D341Med (cell line): ENCODE measurements at regions not wholly inside any gene's neighbourhood (a gene's known extent, or its start where the extent isn't known, plus 50 kb on each side); places are given as distances from the start of the nearest gene placed in this dataset.

Source experiments
- DNase-seq: peaks from one replicate; pipeline ENCODE4 v3.0.0; 2012; ENCODE audit warnings: low spot score

GRCh38 chr3:1552831-1553230 is 460.0 kb downstream of the CNTN6 start:
- DNase-seq, result no peak

DNA sequence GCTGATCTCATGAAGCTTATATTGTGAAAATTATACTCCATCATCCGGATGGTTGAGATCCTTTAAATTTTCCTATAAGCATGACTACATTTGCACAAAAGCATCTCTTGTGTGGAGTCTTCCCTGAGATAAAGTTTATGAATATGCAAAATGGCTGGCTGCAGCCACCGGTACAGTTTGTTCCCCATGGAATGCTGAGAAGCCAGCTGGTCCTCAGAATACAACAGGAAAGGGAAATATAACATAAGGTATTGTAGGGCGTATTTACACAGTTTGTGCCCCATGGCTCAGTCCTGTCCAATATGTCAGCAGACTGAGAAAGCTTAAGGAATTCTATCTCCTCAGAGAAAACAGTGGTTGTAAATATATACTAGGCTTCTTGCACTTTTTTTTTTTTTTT is 468.6 kb downstream of the CNTN6 start:
- DNase-seq, result no peak

DNA sequence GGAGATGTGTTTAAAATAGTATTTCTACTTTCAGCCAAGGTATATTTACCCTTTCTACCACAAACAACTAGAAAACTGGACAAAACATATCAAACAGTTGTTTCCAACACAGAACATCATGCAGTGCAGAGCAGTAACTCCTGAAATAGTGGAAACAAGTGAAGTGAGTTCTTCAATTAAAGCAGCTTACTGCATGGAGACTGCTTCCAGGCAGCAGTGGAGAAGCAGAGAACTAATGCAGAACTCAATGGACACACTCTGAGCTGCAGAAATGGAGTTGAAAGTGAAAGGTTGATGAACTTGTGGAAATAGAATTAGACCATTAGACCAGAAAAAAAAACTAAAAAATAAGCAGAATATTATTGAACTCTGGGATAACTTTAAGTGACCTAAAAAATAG is 478.9 kb downstream of the CNTN6 start:
- no peak for DNase-seq

GRCh38 chr3:1576047-1576446 is 483.2 kb downstream of the CNTN6 start:
- DNase-seq, result no peak

DNA sequence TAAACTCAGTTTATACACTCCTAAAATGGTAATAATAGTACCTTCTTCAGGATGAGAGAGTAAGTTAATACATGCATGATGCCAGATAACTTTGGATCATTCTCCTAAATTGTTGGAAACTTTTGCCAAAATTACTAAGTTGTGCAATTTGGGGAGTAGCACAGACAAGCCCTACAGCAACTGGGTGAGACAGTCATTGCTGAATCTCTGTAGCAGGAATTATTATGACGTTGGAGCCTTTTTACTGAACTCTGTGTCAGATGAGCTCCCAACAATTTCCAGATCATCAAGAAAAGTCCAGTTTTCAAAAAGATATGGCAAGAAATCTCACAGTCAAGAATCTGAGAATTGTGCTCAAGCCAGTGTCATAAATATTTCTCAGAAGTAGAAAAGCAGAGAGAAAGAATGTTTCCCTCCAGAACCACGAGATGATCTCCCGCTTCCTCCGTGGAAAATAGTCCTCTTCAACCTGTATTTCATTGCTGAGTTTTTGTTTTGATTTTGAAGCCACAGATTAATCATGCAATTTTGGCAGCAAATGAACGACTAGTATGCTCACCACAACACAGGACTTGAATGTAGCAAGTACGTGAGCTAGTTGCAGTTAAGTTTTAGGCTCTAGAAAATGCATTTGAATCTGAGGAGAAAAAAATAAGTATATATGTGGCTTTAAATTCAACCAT is 485.4 kb downstream of the CNTN6 start:
- DNase-seq, result no peak

DNA sequence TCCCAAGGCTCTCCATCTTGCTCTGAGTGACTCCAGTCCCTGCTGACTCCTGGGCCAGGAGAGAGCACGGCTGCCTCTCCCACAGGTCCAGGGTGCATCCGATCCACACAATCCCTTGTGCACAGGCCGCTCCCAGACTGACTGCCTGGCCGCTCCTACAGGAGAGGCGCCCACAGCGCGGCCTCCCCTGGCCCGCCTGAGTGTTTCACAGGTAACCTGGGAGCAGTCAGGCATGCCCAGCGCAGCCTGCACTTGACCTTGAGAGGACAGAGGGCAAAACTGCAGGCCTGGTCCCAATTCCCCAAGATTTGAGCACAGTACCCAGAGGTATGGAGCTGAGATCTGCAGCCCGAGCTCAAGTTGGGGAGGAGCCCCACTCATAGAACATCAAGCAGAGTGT is 490.2 kb downstream of the CNTN6 start:
- no peak for DNase-seq

DNA sequence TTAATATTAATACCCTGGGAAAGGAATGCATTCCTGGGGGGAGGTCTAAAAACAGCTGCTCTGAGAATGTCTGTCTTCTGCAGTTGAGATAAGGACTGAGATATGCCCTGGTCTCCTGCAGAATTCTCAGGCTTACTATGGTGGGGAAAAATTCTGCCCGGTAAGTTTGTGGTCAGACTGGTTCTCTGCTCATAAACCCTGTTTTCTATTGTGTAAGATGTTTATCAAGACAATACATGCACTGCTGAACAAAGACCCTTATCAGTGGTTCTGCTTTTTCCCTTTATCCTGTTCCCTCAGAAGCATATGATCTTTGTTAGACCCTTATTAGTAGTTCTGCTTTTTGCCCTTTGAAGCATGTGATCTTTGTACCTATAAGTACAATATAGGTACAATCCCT is 494.6 kb downstream of the CNTN6 start:
- DNase-seq, result no peak

DNA sequence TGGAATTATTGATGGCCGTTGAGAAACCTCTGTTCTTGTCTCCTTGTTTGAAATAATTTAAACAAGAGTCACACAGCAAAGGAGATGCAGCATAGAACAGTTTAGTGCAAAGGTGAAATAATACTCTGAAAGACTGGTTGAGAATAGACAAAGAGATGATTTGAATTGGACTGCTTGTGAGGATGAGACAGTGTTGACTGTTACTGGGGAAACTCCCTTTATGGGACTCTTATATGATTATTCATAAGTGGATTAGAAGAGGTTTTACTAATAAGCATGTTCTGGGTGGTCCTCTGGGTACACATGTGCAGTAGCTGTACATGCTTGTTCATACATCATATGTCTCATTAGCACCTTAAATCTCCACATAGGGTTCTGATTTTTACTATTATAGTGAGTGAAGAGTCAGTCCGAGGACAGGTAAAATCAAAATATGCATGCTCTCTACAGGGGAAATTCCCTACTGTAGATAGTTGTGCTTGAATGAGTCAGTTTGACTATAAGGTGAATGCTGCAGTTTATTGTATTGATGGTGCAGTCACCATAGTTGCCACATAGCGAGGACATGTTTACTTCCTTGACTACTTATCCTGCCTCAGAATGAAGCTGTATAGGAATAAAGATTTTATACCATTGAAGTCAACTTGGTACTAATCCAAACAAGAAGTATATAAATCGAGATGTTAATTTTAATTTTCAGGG is 498.7 kb downstream of the CNTN6 start:
- no peak for DNase-seq

GRCh38 chr3:1594940-1595339 is 502.1 kb downstream of the CNTN6 start:
- no peak for DNase-seq

DNA sequence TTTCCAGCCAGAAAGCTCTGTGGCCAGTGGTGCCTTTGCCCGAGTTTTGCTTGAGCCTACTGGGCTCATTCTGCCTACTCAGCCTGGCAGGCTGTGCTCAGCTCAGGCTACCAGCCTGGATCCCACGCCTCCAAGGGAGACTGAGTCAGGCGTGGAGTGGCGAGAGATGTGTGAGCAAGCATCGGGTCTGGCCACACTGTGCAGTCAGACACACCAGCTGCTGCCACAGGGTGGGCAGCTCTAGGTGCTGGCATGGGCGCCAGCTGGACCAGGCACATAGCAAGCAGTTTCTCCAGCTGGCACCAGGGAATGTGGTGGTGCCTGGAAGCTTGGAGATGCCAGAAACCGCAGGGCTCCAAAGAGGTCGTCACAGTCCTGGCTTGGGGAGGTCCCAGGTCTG is 498.5 kb upstream of the CNTN4 start:
- no peak for DNase-seq

DNA sequence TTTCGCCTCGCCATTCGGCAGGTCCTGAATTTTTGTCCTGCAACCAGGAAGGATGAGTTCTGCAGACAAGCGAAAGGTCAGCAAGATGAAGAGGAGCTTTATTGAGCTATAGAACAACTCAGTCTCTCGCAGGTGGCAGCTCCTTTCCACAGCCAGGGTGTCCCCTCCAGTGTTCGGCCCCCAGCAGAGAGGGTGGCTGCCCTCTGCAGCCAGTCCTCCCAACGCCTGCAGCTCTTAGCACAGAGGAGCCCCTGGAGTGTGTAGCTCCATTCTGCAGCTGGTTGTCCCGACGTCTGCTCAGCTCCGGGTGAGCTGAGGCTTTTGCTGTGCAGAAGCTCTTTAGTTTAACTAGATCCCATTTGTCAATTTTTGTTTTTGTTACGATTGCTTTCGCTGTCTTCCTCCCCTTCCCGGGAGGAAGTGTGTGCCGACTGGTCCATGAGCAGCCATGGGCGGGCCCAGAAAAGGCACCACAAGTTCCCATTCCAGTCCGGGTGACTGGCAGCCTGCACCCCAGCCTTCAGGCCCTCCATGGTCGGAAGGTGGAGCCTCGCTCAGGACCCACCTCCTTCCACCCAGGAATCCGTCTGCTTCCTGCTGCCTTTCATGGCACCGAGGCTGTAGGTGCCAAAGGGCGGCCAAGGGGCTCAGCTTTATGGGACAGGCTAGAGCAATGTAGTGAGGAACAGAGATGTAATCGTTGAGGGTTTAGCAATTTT is 497.8 kb upstream of the CNTN4 start:
- DNase-seq, result no peak

DNA sequence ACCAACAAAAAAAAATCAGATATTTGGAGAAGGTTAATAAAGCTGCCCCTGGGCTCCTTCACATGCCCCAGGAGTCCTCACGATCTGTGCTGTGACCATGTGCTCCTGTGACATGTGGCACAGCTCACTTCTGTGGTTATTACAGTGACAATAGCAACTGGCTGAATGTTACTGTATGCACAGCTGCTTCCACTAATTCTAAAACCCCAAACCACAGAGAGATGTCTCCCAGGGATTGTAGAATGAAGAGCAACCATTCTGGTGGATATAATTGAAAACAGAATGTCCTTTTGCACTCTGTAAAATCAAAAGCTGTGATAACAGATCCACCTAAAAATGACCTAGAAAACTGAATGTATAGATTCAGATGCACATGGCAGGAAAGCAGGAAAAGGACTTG is 489.2 kb upstream of the CNTN4 start:
- DNase-seq, result no peak

- DNase-seq, result no peak
These were observed 486.8 kb upstream of the CNTN4 start for GRCh38 chr3:1611824-1612223.

DNA sequence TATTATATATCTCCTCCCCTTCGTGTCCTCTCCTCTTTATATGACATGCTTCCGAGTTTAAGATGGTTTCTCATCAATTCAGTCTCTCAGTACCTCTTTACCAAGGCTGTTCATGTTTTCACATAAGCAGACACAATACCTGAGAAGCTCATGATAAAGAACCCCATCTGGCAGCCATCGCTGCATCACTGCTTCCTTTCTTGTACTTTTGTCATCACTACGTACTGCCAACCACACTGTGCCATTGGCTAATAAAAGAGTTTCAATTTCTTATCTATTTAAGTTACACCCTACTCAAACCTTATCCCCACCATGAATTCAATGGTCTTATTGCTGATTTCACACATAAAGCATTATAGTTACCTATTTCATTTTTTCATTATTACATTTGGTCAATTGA is 484.7 kb upstream of the CNTN4 start:
- no peak for DNase-seq

GRCh38 chr3:1616744-1617143 is 481.9 kb upstream of the CNTN4 start:
- DNase-seq, result no peak

GRCh38 chr3:1623896-1624295 is 474.8 kb upstream of the CNTN4 start:
- DNase-seq, result no peak

GRCh38 chr3:1632128-1632527 is 466.5 kb upstream of the CNTN4 start:
- no peak for DNase-seq

DNA sequence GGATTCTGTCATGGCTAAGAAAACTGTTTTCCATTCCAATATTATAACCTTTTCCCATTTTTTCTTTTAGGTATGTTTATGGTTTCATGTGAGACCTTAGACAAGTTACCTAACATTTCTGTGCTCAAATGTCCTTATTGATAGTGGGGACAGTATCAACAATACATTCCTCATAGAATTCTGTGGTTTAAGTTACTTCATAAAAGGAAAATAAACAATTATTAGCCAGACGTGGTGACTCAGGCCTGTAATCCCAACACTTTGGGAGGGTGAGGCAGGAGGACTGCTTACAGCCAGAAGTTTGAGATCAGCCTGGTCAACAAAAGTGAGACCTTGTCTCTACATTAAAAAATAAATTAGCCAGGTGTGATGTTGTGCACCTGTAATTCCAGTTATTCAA is 436.8 kb upstream of the CNTN4 start:
- DNase-seq, result no peak

DNA sequence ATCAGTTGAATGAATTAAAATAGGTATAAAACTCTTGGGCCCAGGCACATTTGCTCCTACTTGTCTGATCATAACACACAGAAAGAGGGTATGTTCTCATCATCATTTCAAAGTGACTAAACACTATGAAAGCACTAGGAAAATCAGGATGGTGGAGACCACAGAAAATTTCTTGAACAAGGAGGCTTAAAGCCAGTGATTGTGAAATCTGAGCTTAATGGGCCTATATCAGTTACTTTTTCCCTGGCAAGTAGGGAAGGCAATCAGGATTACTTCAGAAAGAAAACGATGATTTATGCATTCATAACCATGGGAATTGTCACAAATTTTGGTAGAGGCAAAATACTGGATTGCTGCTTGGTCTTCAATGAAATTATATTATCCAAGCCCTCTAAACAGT is 434.4 kb upstream of the CNTN4 start:
- no peak for DNase-seq

- DNase-seq, result no peak
These were observed 431.8 kb upstream of the CNTN4 start for GRCh38 chr3:1666865-1667264.

- no peak for DNase-seq
These were observed 421.0 kb upstream of the CNTN4 start for GRCh38 chr3:1677576-1678156.

DNA sequence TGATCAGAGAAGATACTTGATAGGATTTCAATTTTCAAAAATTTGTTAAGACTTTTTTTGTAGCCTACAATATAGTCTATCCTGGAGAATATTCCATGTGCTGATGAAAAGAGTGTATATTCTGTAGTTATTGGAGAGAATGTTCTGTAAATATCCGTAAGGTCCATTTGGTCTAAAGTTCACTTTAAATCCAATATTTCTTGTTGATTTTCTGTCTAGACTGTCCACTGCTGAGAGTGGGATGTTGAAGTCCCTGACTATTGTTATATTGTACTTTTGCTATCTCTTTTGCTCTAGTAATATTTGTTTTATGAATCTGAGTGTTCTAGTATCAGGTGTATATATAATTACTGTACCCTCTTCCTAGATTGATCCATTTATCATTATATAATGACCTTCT is 406.2 kb upstream of the CNTN4 start:
- no peak for DNase-seq

GRCh38 chr3:1693145-1693544 is 405.5 kb upstream of the CNTN4 start:
- DNase-seq, result no peak
